GM12891 (cell line): ENCODE measurements at regions not wholly inside any gene's neighbourhood (a gene's known extent, or its start where the extent isn't known, plus 50 kb on each side); places are given as distances from the start of the nearest gene placed in this dataset.
"Not testable (repeated sequence)": the region's sequence is repeated elsewhere in the genome, so short reads cannot be mapped to it uniquely, and the experiment has no call there.

Source experiments
- DNase-seq: peaks from one replicate; pipeline ENCODE4 v3.0.0; 2011; ENCODE audit warnings: low spot score; ENCODE audit not compliant: insufficient read length
- FAIRE-seq: peaks from 2 replicates; lab custom pipeline; 2011; peaks lifted over from hg19 to GRCh38; lab: Jason Lieb, UNC
- PAX5 ChIP-seq: IDR thresholded peaks from 2 replicates; pipeline ENCODE4 v1.6.1; 2011; ENCODE audit warnings: low read length, moderate library complexity, mild to moderate bottlenecking; ENCODE audit not compliant: insufficient read depth, severe bottlenecking
- POLR2AphosphoS5 ChIP-seq: IDR thresholded peaks from 2 replicates; pipeline ENCODE4 v1.6.1; 2011; ENCODE audit warnings: low read depth, low read length, control low read depth

DNA sequence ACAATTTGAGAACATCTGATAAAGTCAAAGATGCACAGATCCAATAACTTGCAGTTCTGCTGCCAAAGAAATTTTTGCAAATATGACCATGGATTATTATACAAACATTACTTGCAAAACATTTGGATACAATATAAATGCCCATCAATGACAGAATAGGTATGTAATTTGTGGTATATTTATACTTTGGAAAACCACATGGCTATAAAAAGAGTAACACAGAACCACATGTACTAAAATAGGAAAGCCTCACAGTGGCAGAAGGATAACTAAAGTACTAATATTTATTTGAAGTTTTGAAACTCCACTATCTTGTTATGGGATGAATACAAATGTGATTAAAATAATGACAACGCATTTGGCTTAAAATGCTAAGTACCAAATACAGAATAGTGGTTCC, 51.8 kb upstream of the DNAJC10 start:
- no peak for FAIRE-seq
- DNase-seq: no peak
- TF ChIP-seq PAX5: no peak
- no peak for TF ChIP-seq POLR2AphosphoS5

DNA sequence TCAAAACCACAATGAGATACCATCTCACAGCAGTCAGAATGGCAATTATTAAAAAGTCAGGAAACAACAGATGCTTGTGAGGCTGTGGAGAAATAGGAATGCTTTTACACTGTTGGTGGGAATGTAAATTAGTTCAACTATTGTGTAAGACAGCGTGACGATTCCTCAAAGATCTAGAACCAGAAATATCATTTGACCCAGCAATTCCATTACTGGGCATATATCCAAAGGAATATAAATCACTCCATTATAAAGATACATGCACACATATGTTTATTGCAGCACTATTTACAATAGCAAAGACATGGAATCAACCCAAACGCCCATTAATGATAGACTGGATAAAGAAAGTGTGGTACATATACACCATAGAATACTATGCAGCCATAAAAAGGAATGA, 50.6 kb upstream of the DNAJC10 start:
- FAIRE-seq: not testable (repeated sequence)

More for the DNA sequence above, 50.6 kb upstream of the DNAJC10 start:
- not testable (repeated sequence) for DNase-seq
